HG03103 (cell line): ENCODE measurements at regions not wholly inside any gene's neighbourhood (a gene's known extent, or its start where the extent isn't known, plus 50 kb on each side); places are given as distances from the start of the nearest gene placed in this dataset.
"Not testable (repeated sequence)": the region's sequence is repeated elsewhere in the genome, so short reads cannot be mapped to it uniquely, and the experiment has no call there.

ENCODE experiments used
- ATAC-seq: cut with Tn5 transposase; IDR thresholded peaks from one replicate; pipeline ENCODE4 v1.9.1; 2021; ENCODE audit warnings: low read depth; ENCODE audit not compliant: unreplicated experiment

GRCh38 chr14:43360239-43360638 is 1146.8 kb downstream of the FSCB start:
- no peak for ATAC-seq

GRCh38 chr14:43359317-43359716 is 1147.8 kb downstream of the FSCB start:
- no peak for ATAC-seq

GRCh38 chr14:43356979-43357545 is 1150.0 kb downstream of the FSCB start:
- no peak for ATAC-seq

- ATAC-seq: no peak
Measured at GRCh38 chr14:43356382-43356781, 1150.7 kb downstream of the FSCB start.

GRCh38 chr14:43341921-43342320 is 1165.2 kb downstream of the FSCB start:
- ATAC-seq: no peak

GRCh38 chr14:43338713-43339112 is 1168.4 kb downstream of the FSCB start:
- no peak for ATAC-seq

GRCh38 chr14:43336351-43336750 is 1170.7 kb downstream of the FSCB start:
- ATAC-seq: no peak

- not testable (repeated sequence) for ATAC-seq
Measured at GRCh38 chr14:43326501-43327407, 1180.3 kb downstream of the FSCB start.

- ATAC-seq: no peak
Measured at GRCh38 chr14:43316427-43316826, 1190.7 kb downstream of the FSCB start.

GRCh38 chr14:43313719-43314118 is 1193.4 kb downstream of the FSCB start:
- ATAC-seq: no peak

- ATAC-seq: no peak
Measured at GRCh38 chr14:43308421-43309110, 1198.5 kb downstream of the FSCB start.

GRCh38 chr14:43307836-43308235 is 1199.2 kb downstream of the FSCB start:
- ATAC-seq: no peak

- ATAC-seq: no peak
Measured at GRCh38 chr14:43306053-43306452, 1201.0 kb downstream of the FSCB start.

GRCh38 chr14:43297794-43298193 is 1209.3 kb downstream of the FSCB start:
- no peak for ATAC-seq

GRCh38 chr14:43296061-43296460 is 1211.0 kb downstream of the FSCB start:
- ATAC-seq: not testable (repeated sequence)

- ATAC-seq: no peak
Measured at GRCh38 chr14:43285575-43285974, 1221.5 kb downstream of the FSCB start.

GRCh38 chr14:43260056-43260455 is 1247.0 kb downstream of the FSCB start:
- no peak for ATAC-seq

- no peak for ATAC-seq
Measured at GRCh38 chr14:43258396-43258795, 1248.7 kb downstream of the FSCB start.

GRCh38 chr14:43256996-43257395 is 1250.1 kb downstream of the FSCB start:
- ATAC-seq: not testable (repeated sequence)

- ATAC-seq: no peak
Measured at GRCh38 chr14:43252866-43253265, 1254.2 kb downstream of the FSCB start.

GRCh38 chr14:43249591-43249990 is 1257.5 kb downstream of the FSCB start:
- no peak for ATAC-seq
